Astrocyte of the spinal cord (primary cell): ENCODE measurements at regions not wholly inside any gene's neighbourhood (a gene's known extent, or its start where the extent isn't known, plus 50 kb on each side); places are given as distances from the start of the nearest gene placed in this dataset.
A peak's percentile ranks its signal among the peaks of the same experiment; 100 is the strongest.

Experiments used
- DNase-seq: peaks from one replicate; pipeline ENCODE4 v3.0.0; 2011; ENCODE audit warnings: low read depth, low spot score
- H3K4me3 ChIP-seq: 2 replicates; pipeline ENCODE4 v1.5.1; 2011; ENCODE audit warnings: low read depth, mild to moderate bottlenecking, low read length, moderate library complexity
- CTCF ChIP-seq: IDR thresholded peaks from 2 replicates; pipeline ENCODE4 v1.5.1; 2012; ENCODE audit warnings: low read depth, mild to moderate bottlenecking, low read length, inconsistent platforms
- in situ Hi-C: cut with HindIII; loops from 2 replicates; pipeline ENCODE4 v1.10.0; 2017; ENCODE audit warnings: low sequenced_read_pairs

- TF ChIP-seq CTCF: no peak
- no peak for DNase-seq
- H3K4me3 ChIP-seq: no peak overlapping the region
- in situ Hi-C loops: no loop called here
Observed at GRCh38 chr5:28770307-28770706, 1731.9 kb upstream of the CDH9 start.

- peak; percentile 73 for DNase-seq
- in situ Hi-C loops: no loop called here
- TF ChIP-seq CTCF: peak; percentile 25
- H3K4me3 ChIP-seq: no peak overlapping the region
Observed at GRCh38 chr5:28766565-28767158, 1728.3 kb upstream of the CDH9 start.

GRCh38 chr5:28751396-28751795 lies 1713.0 kb upstream of the CDH9 start:
- DNase-seq: no peak
- in situ Hi-C loops: no loop called here
- TF ChIP-seq CTCF: no peak
- no peak overlapping the region for H3K4me3 ChIP-seq

GRCh38 chr5:28750251-28750650 lies 1711.9 kb upstream of the CDH9 start:
- TF ChIP-seq CTCF: no peak
- in situ Hi-C loops: no loop called here
- peak; percentile 35 for DNase-seq
- no peak overlapping the region for H3K4me3 ChIP-seq

GRCh38 chr5:28748446-28748845 lies 1710.1 kb upstream of the CDH9 start:
- DNase-seq: peak; percentile 33
- no peak for TF ChIP-seq CTCF
- no peak overlapping the region for H3K4me3 ChIP-seq
- in situ Hi-C loops: no loop called here

GRCh38 chr5:28743716-28744110 lies 1705.3 kb upstream of the CDH9 start:
- no peak for DNase-seq
- in situ Hi-C loops: no loop called here
- no peak for TF ChIP-seq CTCF
- H3K4me3 ChIP-seq: no peak overlapping the region
